ENCODE measurements at regions not wholly inside any gene's neighbourhood (a gene's known extent, or its start where the extent isn't known, plus 50 kb on each side); places are given as distances from the start of the nearest gene placed in this dataset.

- DNase-seq (ENCODE audit: low read depth) = no peak
These were observed 215.1 kb downstream of the TMEM114 start for GRCh38 chr16:8375232-8375587.

- DNase-seq (ENCODE audit: low read depth) = peak; percentile 62
These were observed 215.6 kb downstream of the TMEM114 start for GRCh38 chr16:8374586-8375231.

GRCh38 chr16:8373676-8374431 is 216.5 kb downstream of the TMEM114 start:
- DNase-seq (ENCODE audit: low read depth) = no peak

GRCh38 chr16:8372141-8372540 is 218.2 kb downstream of the TMEM114 start:
- no peak for DNase-seq (ENCODE audit: low read depth)

GRCh38 chr16:8370374-8371270 is 219.7 kb downstream of the TMEM114 start:
- peak; percentile 94 for DNase-seq (ENCODE audit: low read depth)

GRCh38 chr16:8358937-8359336 is 231.4 kb downstream of the TMEM114 start:
- no peak for DNase-seq (ENCODE audit: low read depth)

GRCh38 chr16:8355675-8356074 is 234.6 kb downstream of the TMEM114 start:
- DNase-seq (ENCODE audit: low read depth) = no peak

GRCh38 chr16:8346294-8346693 is 244.0 kb downstream of the TMEM114 start:
- DNase-seq (ENCODE audit: low read depth) = no peak

- DNase-seq (ENCODE audit: low read depth) = no peak
These were observed 248.0 kb downstream of the TMEM114 start for GRCh38 chr16:8342276-8342675.

GRCh38 chr16:8330761-8331160 is 259.6 kb downstream of the TMEM114 start:
- no peak for DNase-seq (ENCODE audit: low read depth)

- no peak for DNase-seq (ENCODE audit: low read depth)
These were observed 264.1 kb downstream of the TMEM114 start for GRCh38 chr16:8326232-8326631.

- no peak for DNase-seq (ENCODE audit: low read depth)
These were observed 267.2 kb downstream of the TMEM114 start for GRCh38 chr16:8323153-8323552.

GRCh38 chr16:8320131-8320530 is 270.2 kb downstream of the TMEM114 start:
- no peak for DNase-seq (ENCODE audit: low read depth)

- no peak for DNase-seq (ENCODE audit: low read depth)
These were observed 279.5 kb downstream of the TMEM114 start for GRCh38 chr16:8310816-8311215.

- no peak for DNase-seq (ENCODE audit: low read depth)
These were observed 280.0 kb downstream of the TMEM114 start for GRCh38 chr16:8310323-8310722.

- DNase-seq (ENCODE audit: low read depth) = no peak
These were observed 285.1 kb downstream of the TMEM114 start for GRCh38 chr16:8305201-8305600.

- DNase-seq (ENCODE audit: low read depth) = no peak
These were observed 290.7 kb downstream of the TMEM114 start for GRCh38 chr16:8299635-8300034.

- DNase-seq (ENCODE audit: low read depth) = no peak
These were observed 294.6 kb downstream of the TMEM114 start for GRCh38 chr16:8295513-8296237.

- DNase-seq (ENCODE audit: low read depth) = peak; percentile 37
These were observed 296.9 kb downstream of the TMEM114 start for GRCh38 chr16:8293413-8293812.

- no peak for DNase-seq (ENCODE audit: low read depth)
These were observed 298.0 kb downstream of the TMEM114 start for GRCh38 chr16:8292271-8292670.

GRCh38 chr16:8286348-8286747 is 304.0 kb downstream of the TMEM114 start:
- no peak for DNase-seq (ENCODE audit: low read depth)
